ENCODE measurements at regions not wholly inside any gene's neighbourhood (a gene's known extent, or its start where the extent isn't known, plus 50 kb on each side); places are given as distances from the start of the nearest gene placed in this dataset.
A peak's percentile ranks its signal among the peaks of the same experiment; 100 is the strongest.

DNA sequence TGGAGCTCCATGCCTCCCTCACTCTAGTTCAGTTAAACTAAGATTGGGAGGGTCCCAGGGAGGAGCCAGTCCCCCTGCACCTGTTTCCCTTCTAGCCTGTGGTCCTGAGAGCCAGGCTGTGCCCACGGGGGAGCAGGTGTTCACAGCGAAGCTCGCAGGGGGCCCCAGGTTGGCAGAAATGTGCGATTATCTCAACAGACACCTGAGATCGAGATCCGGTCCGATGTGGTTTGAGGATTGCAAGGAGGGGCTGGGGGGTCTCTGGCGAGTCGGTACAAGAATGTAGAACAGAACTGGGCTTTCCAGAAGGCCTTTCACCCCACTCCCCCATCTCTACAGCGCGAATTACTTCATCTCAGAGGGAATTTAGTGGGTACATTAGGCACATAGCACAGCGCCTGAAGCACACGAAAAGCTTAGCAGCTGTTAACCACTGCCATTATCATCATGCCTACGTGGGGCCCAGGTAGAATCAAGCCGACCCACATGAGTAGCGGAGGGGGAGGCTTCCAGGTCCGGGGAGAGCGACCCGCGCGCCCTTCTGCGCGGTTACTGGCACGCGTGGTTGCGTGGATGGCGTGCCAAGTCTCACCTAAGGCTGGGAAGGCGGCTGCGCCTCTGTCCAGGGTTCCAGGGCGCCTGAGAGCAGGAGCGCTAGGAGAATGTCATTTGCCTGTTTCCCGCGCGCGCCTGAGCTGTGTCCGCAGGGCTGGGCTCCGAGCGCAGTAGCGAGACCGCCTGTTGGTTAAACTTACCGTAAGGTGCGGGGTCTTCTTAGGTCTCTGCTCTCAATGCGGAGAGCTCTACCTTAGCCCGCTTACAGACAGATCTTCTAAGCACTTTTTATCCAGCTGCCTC lies 1539.5 kb upstream of the TMEM132C start:
- TF ChIP-seq, protein P1, sequence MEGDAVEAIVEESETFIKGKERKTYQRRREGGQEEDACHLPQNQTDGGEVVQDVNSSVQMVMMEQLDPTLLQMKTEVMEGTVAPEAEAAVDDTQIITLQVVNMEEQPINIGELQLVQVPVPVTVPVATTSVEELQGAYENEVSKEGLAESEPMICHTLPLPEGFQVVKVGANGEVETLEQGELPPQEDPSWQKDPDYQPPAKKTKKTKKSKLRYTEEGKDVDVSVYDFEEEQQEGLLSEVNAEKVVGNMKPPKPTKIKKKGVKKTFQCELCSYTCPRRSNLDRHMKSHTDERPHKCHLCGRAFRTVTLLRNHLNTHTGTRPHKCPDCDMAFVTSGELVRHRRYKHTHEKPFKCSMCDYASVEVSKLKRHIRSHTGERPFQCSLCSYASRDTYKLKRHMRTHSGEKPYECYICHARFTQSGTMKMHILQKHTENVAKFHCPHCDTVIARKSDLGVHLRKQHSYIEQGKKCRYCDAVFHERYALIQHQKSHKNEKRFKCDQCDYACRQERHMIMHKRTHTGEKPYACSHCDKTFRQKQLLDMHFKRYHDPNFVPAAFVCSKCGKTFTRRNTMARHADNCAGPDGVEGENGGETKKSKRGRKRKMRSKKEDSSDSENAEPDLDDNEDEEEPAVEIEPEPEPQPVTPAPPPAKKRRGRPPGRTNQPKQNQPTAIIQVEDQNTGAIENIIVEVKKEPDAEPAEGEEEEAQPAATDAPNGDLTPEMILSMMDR (IDR thresholded peaks at IDR 0.05; ENCODE audit: borderline replicate concordance, insufficient read depth, low read depth, low read length) = no peak
- no peak overlapping the region for H3K4me3 ChIP-seq (ENCODE audit: low read depth, low read length)

DNA sequence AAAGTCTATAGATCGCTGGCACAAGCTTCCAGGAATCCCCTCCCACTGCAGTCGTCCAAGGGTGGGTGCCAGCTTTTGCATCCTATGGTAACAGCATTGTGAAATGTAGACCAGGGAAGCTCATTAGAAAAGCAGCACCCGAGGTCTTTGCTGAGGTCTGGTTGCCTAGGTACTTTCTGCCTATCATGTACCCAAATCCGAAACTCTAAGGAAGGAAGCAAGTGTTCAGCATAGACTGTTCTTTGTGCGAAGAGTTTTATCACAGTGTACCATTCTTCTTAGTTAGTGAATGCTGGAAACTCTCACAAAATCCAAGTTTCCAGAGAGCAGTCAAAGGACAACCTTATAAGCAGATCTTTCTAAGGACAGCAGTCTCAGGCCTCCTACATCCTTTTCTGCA lies 1532.7 kb upstream of the TMEM132C start:
- TF ChIP-seq, protein P1 (IDR thresholded peaks at IDR 0.05; ENCODE audit: borderline replicate concordance, insufficient read depth, low read depth, low read length) = no peak
- no peak overlapping the region for H3K4me3 ChIP-seq (ENCODE audit: low read depth, low read length)

DNA sequence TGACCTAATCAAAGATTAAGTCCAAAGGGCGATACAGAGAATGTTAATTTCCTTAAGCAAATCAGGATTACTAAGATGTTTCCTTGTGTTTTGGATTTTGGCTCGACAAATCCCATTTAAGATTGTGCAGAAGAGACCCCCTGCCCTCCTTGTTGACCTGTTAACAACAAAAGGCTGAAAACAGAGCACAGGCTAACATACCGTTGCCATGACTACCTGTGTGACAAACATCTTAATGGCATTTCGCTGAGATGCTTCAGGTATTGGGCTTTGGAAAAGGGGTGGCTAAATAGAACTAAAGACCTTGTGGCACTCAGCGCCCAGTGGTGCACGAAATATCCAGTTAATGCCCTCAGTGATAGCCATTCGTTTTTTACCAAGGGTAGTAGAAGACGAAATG lies 1532.3 kb upstream of the TMEM132C start:
- TF ChIP-seq, protein P1 (IDR thresholded peaks at IDR 0.05; ENCODE audit: borderline replicate concordance, insufficient read depth, low read depth, low read length) = no peak
- H3K4me3 ChIP-seq (ENCODE audit: low read depth, low read length) = no peak overlapping the region

DNA sequence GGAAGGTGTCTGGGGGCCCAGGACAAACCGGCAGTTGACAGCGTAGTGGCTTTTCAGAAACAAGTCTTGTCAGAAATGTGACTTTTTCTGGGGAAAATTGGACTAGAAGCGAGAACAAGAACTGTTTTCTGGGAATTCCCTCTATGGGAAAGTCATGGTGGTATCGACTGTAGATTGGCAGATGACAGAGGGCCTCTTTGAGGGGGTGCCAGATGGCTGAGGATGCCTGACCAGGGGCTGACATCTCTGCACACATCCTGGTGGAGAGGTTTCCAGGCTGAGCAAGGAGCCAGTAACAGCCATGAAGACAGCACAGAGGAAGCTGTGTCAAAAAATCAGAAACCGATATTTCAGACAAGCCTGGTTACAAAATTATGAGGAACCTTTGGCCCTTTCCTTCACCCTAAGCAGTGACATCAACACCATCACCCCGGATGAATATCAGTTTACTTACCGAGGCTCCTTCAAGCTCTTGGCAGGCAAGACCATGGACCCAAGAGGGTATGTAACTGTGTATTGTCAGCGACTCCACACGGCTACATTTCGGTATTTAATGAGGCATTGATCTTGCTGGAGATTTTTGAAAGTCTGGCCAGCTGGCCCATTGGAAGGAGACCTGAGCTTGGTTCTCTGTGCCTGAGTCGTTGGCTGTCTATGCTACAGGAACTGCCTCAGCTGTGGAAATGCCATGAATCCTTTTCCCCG lies 1525.3 kb upstream of the TMEM132C start:
- TF ChIP-seq, protein P1 (IDR thresholded peaks at IDR 0.05; ENCODE audit: borderline replicate concordance, insufficient read depth, low read depth, low read length) = no peak
- no peak overlapping the region for H3K4me3 ChIP-seq (ENCODE audit: low read depth, low read length)

DNA sequence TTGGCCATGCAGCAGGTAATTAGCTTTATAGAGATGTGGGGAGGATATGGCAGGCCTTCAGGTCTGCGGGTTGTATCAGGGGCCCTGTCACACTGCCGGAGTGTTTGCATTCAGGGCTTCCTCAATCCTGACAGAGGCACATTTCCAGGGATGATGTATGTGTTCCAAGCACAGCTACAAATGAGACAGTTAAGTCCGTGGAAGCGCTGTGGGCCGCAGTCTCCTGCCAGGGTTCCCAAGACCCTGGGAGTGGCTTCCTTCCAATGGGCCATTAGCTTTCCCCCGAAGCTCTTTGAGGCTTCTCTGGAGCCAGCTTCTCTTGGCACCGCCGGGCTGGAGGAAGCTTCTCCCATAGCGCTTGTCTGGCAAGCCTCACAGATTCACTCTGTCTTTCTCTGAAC lies 1524.7 kb upstream of the TMEM132C start:
- H3K4me3 ChIP-seq (ENCODE audit: low read depth, low read length) = no peak overlapping the region
- TF ChIP-seq, protein P1 (IDR thresholded peaks at IDR 0.05; ENCODE audit: borderline replicate concordance, insufficient read depth, low read depth, low read length) = no peak

DNA sequence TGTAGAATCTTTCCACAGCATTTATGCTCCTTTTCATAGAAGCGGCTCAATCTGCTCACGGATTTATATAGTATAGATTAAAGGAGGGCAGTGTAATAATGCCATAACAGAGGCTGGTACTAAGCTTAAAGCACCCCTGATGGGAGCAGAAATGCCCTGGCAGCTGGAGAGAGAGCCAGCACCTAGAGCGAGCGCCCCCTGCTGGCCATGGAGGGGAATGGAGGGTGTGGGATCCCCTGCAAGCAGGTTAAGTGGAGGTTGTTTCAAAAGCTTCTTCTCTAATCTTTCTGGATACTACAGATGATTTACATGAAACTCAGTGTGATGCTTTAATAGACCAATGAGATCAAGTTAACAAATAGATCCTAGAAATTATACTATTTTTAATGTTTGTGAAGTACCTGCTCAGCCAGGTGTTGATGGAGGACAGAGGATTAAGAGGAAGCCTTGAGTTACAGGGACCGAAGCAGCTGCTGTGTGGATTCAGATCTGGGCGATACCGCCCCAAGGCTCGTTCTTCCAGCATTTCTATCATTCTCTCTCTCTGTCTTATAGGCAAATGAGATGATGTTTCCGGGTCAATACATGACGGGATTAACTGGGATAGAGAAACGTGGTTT lies 1519.3 kb upstream of the TMEM132C start:
- TF ChIP-seq, protein P1 (IDR thresholded peaks at IDR 0.05; ENCODE audit: borderline replicate concordance, insufficient read depth, low read depth, low read length) = peak; percentile 81
- no peak overlapping the region for H3K4me3 ChIP-seq (ENCODE audit: low read depth, low read length)

All from GM12875 (cell line).